Body of pancreas (tissue), 4 donors: ENCODE measurements at regions not wholly inside any gene's neighbourhood (a gene's known extent, or its start where the extent isn't known, plus 50 kb on each side); places are given as distances from the start of the nearest gene placed in this dataset.

Experiments used
- POLR2A ChIP-seq, 3 donors: fragments of 450-650 bp; IDR thresholded peaks; one replicate each; pipeline ENCODE4 v1.6.1; 2016; ENCODE audit warnings: antibody characterized with exemption in 3 of 3, mild to moderate bottlenecking in 2 of 3
- TF ChIP-seq, protein P1 (sequence below), 7 experiments: fragments of 450-650 bp in 4 of 7; fragments of 200-600 bp in 3 of 7; sonication (generic) in 3 of 7; IDR thresholded peaks; one replicate each; pipeline ENCODE4 v1.5.1; 2016 to 2019; ENCODE audit warnings: antibody characterized with exemption in 7 of 7

- TF ChIP-seq, protein P1, sequence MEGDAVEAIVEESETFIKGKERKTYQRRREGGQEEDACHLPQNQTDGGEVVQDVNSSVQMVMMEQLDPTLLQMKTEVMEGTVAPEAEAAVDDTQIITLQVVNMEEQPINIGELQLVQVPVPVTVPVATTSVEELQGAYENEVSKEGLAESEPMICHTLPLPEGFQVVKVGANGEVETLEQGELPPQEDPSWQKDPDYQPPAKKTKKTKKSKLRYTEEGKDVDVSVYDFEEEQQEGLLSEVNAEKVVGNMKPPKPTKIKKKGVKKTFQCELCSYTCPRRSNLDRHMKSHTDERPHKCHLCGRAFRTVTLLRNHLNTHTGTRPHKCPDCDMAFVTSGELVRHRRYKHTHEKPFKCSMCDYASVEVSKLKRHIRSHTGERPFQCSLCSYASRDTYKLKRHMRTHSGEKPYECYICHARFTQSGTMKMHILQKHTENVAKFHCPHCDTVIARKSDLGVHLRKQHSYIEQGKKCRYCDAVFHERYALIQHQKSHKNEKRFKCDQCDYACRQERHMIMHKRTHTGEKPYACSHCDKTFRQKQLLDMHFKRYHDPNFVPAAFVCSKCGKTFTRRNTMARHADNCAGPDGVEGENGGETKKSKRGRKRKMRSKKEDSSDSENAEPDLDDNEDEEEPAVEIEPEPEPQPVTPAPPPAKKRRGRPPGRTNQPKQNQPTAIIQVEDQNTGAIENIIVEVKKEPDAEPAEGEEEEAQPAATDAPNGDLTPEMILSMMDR (IDR thresholded peaks at IDR 0.05) = no peak
- TF ChIP-seq POLR2A (IDR thresholded peaks at IDR 0.05) = no peak
These were observed 93.0 kb upstream of the MANSC4 start for GRCh38 chr12:27873010-27873409.
